C4-2B (cell line): ENCODE measurements at regions not wholly inside any gene's neighbourhood (a gene's known extent, or its start where the extent isn't known, plus 50 kb on each side); places are given as distances from the start of the nearest gene placed in this dataset.

ENCODE experiments used
- H3K27ac ChIP-seq: fragments of 450-650 bp; 2 replicates; pipeline ENCODE4 v1.5.1; 2017
- CTCF ChIP-seq: fragments of 450-650 bp; conservative IDR thresholded peaks from 2 replicates; pipeline ENCODE4 v1.5.1; 2017; ENCODE audit warnings: mild to moderate bottlenecking
- ZFX ChIP-seq: fragments of 450-650 bp; IDR thresholded peaks from 2 replicates; pipeline ENCODE4 v1.6.1; 2017

- TF ChIP-seq ZFX (no peak), CTCF (no peak)
- no peak overlapping the region for H3K27ac ChIP-seq
These were observed 286.1 kb upstream of the POU3F2 start for GRCh38 chr6:98548301-98548700.

- no peak overlapping the region for H3K27ac ChIP-seq
- TF ChIP-seq CTCF, result no peak
These were observed 274.0 kb upstream of the POU3F2 start for GRCh38 chr6:98560418-98560817.

DNA sequence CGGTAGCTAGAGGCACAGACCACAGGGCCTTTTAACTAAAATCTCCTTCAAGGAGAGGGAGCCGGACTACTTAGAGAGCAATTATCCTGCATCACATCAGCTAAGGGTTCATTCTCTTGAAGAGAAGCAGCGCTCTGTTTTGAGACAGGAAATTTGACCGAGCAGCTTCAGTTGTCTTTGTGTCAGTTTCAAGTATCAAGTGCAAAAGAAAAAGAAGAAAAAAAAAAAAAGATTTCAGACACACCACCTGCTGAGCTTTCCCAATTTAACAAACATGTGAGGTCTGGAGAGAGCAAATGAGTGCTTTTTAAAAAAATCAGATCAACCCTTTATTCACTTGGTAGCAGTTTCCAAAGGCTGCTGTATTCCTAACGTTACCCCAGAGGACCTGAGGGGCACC lies 273.5 kb upstream of the POU3F2 start:
- H3K27ac ChIP-seq, result no peak overlapping the region
- no peak for TF ChIP-seq ZFX
- no peak for TF ChIP-seq CTCF

- TF ChIP-seq CTCF, result no peak
- no peak for TF ChIP-seq ZFX
- H3K27ac ChIP-seq, result no peak overlapping the region
These were observed 268.2 kb upstream of the POU3F2 start for GRCh38 chr6:98566126-98566525.

DNA sequence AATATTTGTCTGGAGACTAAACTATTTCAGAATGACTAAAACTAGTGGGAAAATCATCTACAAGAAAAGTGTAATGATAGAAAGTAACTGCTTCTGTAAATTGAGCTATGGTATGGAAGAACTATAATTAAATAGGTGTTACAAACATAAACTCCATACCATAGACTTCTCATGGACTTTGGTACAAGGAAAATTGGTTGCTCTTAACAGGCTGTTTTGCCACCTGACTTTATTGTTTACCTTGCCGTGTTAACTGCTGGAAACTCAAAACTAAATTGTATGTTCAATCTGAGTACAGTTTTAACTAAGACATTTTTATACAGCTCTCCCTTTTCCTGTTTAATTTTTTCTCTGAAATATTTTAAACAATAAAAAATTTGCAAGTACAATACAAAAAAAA lies 261.8 kb upstream of the POU3F2 start:
- TF ChIP-seq ZFX (no peak), CTCF (no peak)
- no peak overlapping the region for H3K27ac ChIP-seq

DNA sequence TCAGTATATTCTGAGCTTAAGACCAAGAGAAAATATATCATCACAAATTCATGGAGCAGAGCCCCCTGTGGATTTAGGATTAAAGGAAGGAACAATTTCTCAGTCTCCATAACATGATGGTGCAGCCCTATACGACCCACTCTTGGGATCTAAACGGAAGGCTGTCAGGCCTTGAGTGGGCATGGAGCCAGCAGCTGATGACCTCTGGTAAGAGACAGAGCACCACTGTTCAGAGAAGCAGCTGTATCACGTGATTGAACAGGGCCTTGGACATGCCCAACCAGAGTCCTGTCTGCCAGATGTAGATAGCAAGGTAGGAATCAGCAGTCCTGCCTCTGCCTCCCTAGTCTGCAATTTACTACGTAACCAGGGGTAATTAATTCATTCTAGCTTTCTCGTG lies 259.4 kb upstream of the POU3F2 start:
- TF ChIP-seq ZFX, result no peak
- no peak for TF ChIP-seq CTCF
- no peak overlapping the region for H3K27ac ChIP-seq

DNA sequence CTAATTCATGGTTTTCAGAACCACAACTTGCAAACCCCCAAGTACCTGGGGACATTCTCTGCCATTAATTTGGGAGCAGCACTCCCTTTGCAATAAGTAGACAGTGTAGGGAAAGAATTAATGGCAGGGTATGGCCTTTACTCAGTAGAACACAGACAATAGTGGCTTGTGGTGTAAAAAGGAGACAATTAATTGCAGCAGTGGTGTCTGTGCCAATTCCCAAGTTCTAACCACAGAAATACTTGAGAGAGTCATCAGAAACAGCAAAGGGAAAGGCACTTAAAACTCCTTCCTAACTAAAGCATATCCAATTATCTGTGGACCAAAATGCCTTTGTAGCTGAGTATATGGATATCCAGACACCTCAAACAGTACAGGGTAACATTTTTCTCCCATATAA lies 257.6 kb upstream of the POU3F2 start:
- H3K27ac ChIP-seq, result no peak overlapping the region
- no peak for TF ChIP-seq CTCF
- TF ChIP-seq ZFX, result no peak
